SH-SY5Y (cell line): ENCODE measurements at regions not wholly inside any gene's neighbourhood (a gene's known extent, or its start where the extent isn't known, plus 50 kb on each side); places are given as distances from the start of the nearest gene placed in this dataset.

Source experiments
- GATA2 ChIP-seq: IDR thresholded peaks from 2 replicates; pipeline ENCODE4 v1.6.1; 2011; ENCODE audit warnings: mild to moderate bottlenecking, low read depth, low read length
- GATA3 ChIP-seq: IDR thresholded peaks from 2 replicates; pipeline ENCODE4 v1.6.1; 2011; ENCODE audit warnings: low read depth, mild to moderate bottlenecking, low read length, moderate library complexity

DNA sequence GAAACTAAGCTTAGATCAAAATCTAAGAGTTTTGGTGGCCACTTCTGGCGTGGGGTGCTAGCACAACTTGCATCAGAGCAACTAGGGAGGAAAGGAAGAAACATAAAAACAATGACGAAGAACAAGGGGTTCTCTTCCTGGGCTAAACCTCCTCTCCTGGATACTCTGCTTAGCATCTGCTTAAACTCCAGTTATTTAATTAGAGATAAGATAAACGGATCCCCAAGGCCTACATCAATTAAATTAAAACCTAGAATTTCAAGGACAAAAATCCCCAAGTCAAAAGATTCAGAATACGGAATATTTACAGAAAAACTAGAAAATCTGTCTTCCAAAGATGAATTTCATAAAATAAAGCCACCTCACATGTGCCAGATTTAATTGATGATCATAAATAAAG, 281.9 kb downstream of the SHOX2 start:
- TF ChIP-seq GATA2 (no peak), GATA3 (no peak)
